Heart right ventricle (tissue), 16 donors: ENCODE measurements at regions not wholly inside any gene's neighbourhood (a gene's known extent, or its start where the extent isn't known, plus 50 kb on each side); places are given as distances from the start of the nearest gene placed in this dataset.

Source experiments
- ATAC-seq, 8 donors: fragments of 200-7000 bp; cut with Tn5 transposase; one replicate each; pipeline ENCODE4 v1.9.1; 2020; ENCODE audit warnings: mild to moderate bottlenecking in 8 of 8, moderate library complexity in 8 of 8, moderate number of reproducible peaks in 1 of 8
- DNase-seq, 2 donors: peaks; one replicate each; pipeline ENCODE4 v3.0.0-alpha.2; 2020
- H3K27ac ChIP-seq, 10 donors: fragments of 200-600 bp; sonication (generic) in 2 of 10; one replicate each; pipeline versions ENCODE4 v1.5.0 to v1.8.0; 2020 to 2022; ENCODE audit warnings: mild to moderate bottlenecking in 3 of 10
- H3K27me3 ChIP-seq, 7 donors: fragments of 200-600 bp; one replicate each; pipeline ENCODE4 v1.8.0; 2021 to 2022; ENCODE audit warnings: mild to moderate bottlenecking in 2 of 7
- H3K36me3 ChIP-seq, 9 donors: fragments of 200-600 bp; sonication (generic) in 1 of 9; one replicate each; pipeline versions ENCODE4 v1.5.0 to v1.8.0; 2020 to 2022; ENCODE audit warnings: mild to moderate bottlenecking in 2 of 9
- H3K4me1 ChIP-seq, 9 donors: fragments of 200-600 bp; sonication (generic) in 1 of 9; one replicate each; pipeline versions ENCODE4 v1.5.0 to v1.8.0; 2020 to 2022; ENCODE audit warnings: mild to moderate bottlenecking in 4 of 9
- H3K4me3 ChIP-seq, 10 donors: fragments of 200-600 bp; sonication (generic) in 2 of 10; one replicate each; pipeline versions ENCODE4 v1.5.0 to v1.8.0; 2020 to 2022; ENCODE audit warnings: mild to moderate bottlenecking in 7 of 10, moderate library complexity in 2 of 10
- H3K9me3 ChIP-seq, 11 donors: fragments of 200-600 bp in 10 of 11; sonication (generic) in 2 of 11; one replicate each; pipeline versions ENCODE4 v1.5.0 to v1.8.0; 2013 to 2022; ENCODE audit warnings: mild to moderate bottlenecking in 2 of 11, control low read depth in 1 of 11, moderate library complexity in 1 of 11
- WGBS, 2 donors: extraction: QIAGEN DNeasy Blood & Tissue Kit; methylation state at CpG; one replicate each; pipeline ENCODE4 v1.1.7; 2013; ENCODE audit warnings: inconsistent platforms in 1 of 2; 5-methylcytosine and 5-hydroxymethylcytosine counted together
- intact Hi-C, 10 donors: fragments of 100-400 bp; cut with DNase I; formaldehyde crosslinking; loops; one replicate each; pipeline versions ENCODE4 v1.11.1 to v1.14.2; 2022
- TF ChIP-seq, protein P1 (sequence below), 9 donors: fragments of 200-600 bp; sonication (generic) in 2 of 9; IDR thresholded peaks; one replicate each; pipeline versions ENCODE4 v1.5.0 to v1.8.0; 2021 to 2022; ENCODE audit warnings: antibody characterized with exemption in 9 of 9, mild to moderate bottlenecking in 5 of 9, moderate library complexity in 1 of 9
- donor health status: Arrhythmogenic right ventricular cardiomyopathy.
- donor health status: ischemic (EF 13 %, LVEDD 7.1; RV severe dilation, severe dysfunction).
- donor health status: healthy with polysubstance abuse.
- donor health status: DM: no; HTN: yes; CAD: no.
- donor health status: DM: no; HTN: no; CAD: no.
- donor health status: ischemic (EF 25% LVEDD 6.9; RV normal size, moderate dysfunction).
- donor health status: ischemic (EF 25% LVEDD 5.7; RV mildly dilated, moderate dysfunction).
- donor health status: healthy.
- donor health status: DM: yes; HTN: yes; CAD: no.
- donor health status: Ischemic cardiomyopathy.
- donor health status: ischemic (EF 35%, LVEDD 5.7; RV mildly dilated, moderate dysfunction).
- donor health status: nonischemic (EF 11% LVEDD 7.7; RV severe dilation, severe dysfunction).
- donor health status: DM: yes; HTN: yes; CAD: no.
- donor health status: PGD.
- donor health status: ischemic (EF 29% LVEDD 5.4; RV normal size, mild dysfunction).
- donor health status: nonischemic (EF 23%, LVEDD 6.1; RV moderate dilation, normal function).

DNA sequence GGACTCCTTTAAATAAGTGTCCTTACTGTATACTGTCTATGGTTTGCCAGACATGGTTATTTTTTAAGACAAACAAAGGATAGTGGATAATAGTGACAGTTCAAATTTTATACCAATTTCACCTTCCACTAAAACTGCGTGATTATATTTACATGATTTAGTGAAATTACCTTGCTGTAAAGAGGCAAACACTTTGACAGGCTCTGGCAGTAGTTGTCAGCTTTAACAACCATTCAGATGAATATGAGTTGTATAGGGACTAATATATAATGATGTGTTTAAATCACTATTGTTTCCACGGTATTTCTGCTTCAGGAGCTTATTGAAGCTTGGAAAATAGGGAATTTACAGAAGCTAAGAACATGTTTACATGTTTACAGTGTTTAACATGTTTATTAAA lies 1364.0 kb downstream of the FSCB start:
- Histone ChIP-seq H3K4me3 (no peak overlapping the region), H3K9me3 (no peaks in the 10 kb centered on the region), H3K36me3 (no peaks in the 10 kb centered on the region), H3K4me1 (no peaks in the 10 kb centered on the region), H3K27ac (no peak overlapping the region), H3K27me3 (no peaks in the 10 kb centered on the region)
- TF ChIP-seq, protein P1, sequence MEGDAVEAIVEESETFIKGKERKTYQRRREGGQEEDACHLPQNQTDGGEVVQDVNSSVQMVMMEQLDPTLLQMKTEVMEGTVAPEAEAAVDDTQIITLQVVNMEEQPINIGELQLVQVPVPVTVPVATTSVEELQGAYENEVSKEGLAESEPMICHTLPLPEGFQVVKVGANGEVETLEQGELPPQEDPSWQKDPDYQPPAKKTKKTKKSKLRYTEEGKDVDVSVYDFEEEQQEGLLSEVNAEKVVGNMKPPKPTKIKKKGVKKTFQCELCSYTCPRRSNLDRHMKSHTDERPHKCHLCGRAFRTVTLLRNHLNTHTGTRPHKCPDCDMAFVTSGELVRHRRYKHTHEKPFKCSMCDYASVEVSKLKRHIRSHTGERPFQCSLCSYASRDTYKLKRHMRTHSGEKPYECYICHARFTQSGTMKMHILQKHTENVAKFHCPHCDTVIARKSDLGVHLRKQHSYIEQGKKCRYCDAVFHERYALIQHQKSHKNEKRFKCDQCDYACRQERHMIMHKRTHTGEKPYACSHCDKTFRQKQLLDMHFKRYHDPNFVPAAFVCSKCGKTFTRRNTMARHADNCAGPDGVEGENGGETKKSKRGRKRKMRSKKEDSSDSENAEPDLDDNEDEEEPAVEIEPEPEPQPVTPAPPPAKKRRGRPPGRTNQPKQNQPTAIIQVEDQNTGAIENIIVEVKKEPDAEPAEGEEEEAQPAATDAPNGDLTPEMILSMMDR (IDR thresholded peaks at IDR 0.05), result no peak
- DNase-seq (no peak), ATAC-seq (no peak)
- 81 to 83% methylated on average over 2 of the region's 2 CpGs for WGBS, 2 donors
- intact Hi-C loops, result no loop called here

DNA sequence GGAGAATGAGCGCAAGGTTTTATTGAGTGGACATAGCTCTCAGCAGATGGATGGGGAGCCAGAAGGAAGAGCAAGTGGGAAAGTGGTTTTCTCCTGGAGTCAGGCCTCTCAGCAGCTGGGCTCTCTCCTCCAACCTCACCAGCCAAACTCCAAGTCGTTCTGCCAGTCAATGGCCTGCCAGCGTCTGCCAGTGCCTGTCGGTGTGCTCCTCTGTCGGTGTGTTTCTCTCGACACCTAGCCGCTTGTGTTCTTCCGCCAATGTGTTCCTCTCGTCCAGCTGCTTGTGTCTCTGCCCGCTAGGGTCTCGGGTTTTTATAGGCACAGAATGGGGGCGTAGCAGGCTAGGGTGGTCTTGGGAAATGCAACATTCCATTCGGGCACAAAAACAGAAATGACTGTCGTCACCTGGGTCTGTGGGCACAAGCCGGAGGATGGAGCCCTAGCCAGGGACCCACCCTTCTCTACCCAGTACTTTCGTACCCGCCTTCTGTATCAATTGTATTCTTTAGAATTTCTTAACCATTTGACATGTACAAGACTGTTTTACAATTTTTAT lies 1365.4 kb downstream of the FSCB start:
- Histone ChIP-seq H3K27me3 (no peaks in the 10 kb centered on the region), H3K4me1 (no peaks in the 10 kb centered on the region), H3K9me3 (peaks cover 0 to 9% (median 0%) of the 10 kb centered on the region in 11 donors), H3K36me3 (no peaks in the 10 kb centered on the region), H3K4me3 (no peak overlapping the region), H3K27ac (no peak overlapping the region)
- TF ChIP-seq, protein P1 (IDR thresholded peaks at IDR 0.05), result no peak
- ATAC-seq (no peak), DNase-seq (no peak)
- intact Hi-C loops, result no loop called here
- 91 to 92% methylated on average over 17 of the region's 17 CpGs for WGBS, 2 donors

DNA sequence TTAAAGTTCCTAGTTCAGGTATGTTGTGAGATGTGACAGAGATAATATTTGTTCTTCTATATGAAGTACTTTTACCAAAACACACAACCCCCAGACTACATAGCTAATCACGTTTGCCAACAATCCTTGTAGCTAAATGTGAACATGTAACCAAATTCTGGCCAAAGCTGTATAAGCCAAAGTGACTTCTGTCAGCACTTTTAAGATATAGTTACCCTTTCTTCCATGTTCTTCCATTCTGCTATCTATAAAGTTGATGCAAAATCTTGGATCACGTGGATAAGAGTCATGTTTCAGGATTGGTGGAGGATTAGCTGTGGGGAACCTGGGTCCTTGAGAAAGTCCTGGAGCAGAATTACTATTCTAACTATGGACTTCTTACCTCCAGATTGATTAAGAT lies 1366.6 kb downstream of the FSCB start:
- intact Hi-C loops, result no loop called here
- Histone ChIP-seq H3K9me3 (peaks cover 0 to 15% (median 0%) of the 10 kb centered on the region in 11 donors), H3K27ac (no peak overlapping the region), H3K4me1 (no peaks in the 10 kb centered on the region), H3K4me3 (no peak overlapping the region), H3K27me3 (no peaks in the 10 kb centered on the region), H3K36me3 (no peaks in the 10 kb centered on the region)
- DNase-seq, result no peak
- TF ChIP-seq, protein P1 (IDR thresholded peaks at IDR 0.05), result no peak
- WGBS, 2 donors, result 66 to 75% methylated on average over 2 of the region's 2 CpGs
- ATAC-seq, result no peak

DNA sequence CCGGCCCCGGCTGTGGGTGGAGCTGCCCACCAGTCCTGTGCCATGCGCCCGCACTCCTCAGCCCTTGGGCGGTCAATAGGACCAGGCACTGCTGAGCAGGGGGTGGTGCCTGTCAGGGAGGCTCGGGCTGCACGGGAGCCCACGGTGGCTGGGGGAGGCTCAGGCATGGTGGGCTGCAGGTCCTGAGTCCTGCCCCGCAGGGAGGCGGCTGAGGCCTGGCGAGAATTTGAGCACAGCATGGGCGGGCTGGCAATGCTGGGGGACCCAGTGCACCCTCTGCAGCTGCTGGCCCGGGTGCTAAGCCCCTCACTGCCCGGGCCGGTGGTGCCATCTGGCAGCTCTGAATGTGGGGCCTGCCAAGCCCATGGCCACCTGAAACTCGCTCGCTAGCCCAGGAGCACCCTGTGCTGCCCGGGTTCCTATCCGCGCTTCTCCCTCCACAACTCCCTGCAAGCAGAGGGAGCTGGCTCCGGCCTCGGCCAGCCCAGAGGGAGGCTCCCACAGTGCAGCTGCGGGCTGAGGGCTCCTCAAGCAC lies 1371.1 kb downstream of the FSCB start:
- no peaks in the 10 kb centered on the region for H3K36me3 ChIP-seq
- 88 to 89% methylated on average over 23 of the region's 23 CpGs for WGBS, 2 donors
- no peaks in the 10 kb centered on the region for H3K27me3 ChIP-seq
- intact Hi-C loops, result no loop called here
- DNase-seq, result no peak
- no peak for ATAC-seq
- TF ChIP-seq, protein P1 (IDR thresholded peaks at IDR 0.05), result no peak
- no peaks in the 10 kb centered on the region for H3K4me1 ChIP-seq
- H3K9me3 ChIP-seq, result peaks cover 0 to 23% (median 0%) of the 10 kb centered on the region in 11 donors
- H3K4me3 ChIP-seq, result no peak overlapping the region
- H3K27ac ChIP-seq, result no peak overlapping the region
